Epidermal melanocyte (primary cell): ENCODE measurements at regions not wholly inside any gene's neighbourhood (a gene's known extent, or its start where the extent isn't known, plus 50 kb on each side); places are given as distances from the start of the nearest gene placed in this dataset.

Source experiments
- DNase-seq: peaks from one replicate; pipeline ENCODE4 v3.0.0; 2011; ENCODE audit warnings: low spot score; ENCODE audit not compliant: insufficient read length

DNA sequence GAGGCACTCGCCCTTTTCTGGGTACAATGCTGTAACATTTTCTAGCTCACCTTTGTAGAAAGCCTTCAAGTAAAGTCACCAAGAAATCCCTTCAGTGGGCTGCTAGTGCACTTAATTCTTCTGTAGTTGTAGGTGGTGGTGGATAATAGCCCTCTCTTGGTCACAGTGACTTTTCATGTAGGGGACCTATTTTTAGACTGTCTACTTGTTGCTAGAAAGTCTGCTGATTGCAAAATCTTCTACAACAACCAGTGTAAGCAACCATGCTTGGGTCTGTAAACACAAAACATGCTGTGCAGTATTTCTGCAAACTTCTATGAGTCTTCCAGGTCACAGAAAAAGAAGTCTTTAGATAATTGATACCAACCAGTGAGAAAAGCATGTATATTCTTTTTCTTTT lies 55.6 kb downstream of the PBDC1 start:
- DNase-seq, result no peak

DNA sequence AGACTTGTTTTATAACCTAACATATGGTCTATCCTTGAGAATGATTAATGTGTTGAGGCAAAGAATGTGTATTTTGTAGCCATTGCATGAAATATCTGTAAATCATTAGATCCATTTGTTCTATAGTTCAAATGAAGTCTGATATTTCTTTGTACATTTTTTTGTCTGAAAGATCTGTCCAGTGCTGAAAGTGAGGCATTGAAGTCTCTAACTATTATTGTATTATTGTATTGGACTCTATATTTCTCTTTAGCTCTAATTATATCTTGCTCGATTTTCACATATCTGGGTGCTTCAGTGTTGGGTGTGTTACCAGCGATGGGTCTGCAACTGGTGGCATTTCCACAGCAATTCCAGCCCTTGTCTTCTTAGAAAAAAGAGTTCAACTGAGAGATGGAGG lies 76.0 kb downstream of the PBDC1 start:
- DNase-seq, result no peak

DNA sequence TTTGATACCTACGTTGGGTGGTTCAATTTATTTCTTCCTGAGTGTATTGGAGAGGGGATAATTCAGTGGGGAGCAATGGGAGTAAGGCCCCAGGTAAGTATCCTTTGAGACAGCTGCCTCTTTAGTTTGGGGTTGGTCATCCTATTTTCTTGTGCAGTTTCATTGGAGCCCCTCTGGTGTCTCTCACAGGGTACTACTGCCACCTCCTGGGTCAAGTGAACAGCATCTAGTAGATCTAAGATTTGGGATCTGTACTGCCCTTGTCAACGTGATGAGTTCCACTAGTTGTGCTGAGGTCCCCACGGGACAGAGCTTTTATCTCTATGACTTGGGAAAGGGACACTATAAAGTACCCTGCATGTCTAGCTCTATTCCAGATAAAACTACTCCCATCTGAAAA lies 80.6 kb downstream of the PBDC1 start:
- peak; percentile 37 for DNase-seq

DNA sequence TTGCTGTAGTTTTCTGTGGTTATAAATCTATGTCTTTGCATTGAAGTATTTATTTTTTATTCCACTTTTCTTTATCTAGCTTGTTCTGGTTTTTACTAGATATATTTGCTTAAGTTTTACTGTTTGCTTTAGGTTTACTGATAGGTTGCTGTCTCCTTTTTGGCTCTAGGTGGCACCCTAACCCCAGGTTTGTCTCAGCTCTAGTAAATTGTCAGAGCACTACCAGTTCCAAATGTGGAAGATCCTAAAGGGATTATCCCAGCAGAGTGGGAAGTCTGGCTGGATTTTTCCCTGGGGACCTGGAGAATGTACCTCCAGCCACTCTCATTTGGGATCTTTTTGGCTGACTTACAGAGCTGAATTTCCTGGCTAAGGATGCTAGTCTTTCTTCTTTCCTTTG lies 106.1 kb downstream of the PBDC1 start:
- peak; percentile 21 for DNase-seq
